ENCODE measurements at regions not wholly inside any gene's neighbourhood (a gene's known extent, or its start where the extent isn't known, plus 50 kb on each side); places are given as distances from the start of the nearest gene placed in this dataset.

DNA sequence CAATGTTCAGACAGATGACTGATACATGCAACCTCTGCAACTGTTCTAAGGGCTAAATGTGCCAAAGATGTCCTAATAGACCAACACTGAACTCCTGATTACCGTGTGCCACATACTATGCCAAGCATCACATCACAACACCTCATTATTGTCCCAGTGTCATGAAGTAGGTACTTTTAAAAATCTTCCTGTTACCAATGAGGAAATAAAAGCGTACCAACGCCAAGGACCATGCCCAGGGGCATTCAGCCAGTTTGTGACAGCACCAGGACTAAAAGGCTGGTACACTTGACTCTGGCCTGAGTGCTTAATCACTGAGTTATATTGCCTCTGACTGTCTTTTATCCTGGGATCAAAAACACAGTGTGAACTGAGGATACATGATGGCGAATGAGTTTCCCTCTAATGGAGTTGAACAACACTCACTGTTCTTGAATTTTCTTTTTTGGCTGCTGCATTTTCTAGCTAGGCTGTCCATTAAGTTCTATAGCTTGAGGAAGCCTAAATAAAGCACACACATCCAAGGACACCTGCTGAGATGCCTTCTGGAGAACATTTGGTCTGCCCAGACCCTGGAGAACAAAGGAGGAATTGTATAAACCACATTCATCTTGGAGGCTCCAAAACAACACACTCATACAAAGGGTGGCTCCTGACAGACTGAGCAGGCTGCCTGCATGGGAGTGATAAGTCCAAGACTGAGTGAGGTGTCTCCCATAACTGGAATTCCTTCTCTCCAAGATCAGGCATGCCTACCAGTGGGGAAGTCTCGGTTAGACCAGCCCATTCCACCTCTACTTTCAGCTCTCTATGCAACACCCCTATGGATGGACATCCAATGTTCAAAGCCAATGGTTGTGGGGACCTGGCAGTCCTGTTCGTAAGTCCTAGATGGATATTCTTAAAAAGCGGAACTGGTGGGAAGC is 126.7 kb upstream of the PRICKLE2 start:
- DNase-seq = peak; percentile 40

DNA sequence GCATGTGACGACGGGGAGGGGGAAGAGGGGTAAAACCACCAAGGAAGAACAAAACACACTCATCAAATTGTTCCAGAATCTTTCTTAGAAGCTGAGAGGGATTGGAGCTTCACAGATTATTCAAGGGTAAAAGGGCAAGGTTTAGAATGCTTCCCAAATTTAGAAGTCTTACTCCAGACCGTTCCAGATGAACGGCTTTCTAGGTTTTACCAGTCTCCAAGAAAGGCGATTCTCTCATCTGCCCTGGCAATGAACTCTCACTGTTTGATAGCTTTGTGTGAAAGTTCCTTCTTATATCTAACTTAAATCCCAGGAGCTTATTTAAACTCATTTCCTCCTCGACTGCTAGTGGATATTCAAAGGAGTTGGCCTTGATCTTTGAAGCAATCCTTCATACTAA is 124.3 kb upstream of the PRICKLE2 start:
- no peak for DNase-seq

DNA sequence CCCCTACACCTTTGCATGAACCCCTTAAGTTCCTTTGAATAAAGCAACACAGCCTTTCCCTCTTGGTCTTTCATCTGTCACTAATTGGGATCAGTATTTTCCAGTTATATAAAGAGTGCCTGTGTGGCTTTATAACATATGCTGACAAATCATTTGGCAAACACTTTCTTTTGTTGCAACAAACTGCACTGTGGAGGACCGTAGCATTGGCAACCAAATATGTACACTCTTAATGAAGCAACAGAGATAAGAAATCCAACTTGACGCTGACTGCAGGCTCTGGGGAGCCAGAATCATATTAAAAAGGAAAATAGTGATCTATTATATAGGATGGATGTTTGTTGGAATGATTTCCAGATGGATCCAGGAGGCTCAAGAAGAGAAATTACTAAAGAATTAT is 120.1 kb upstream of the PRICKLE2 start:
- DNase-seq = no peak

DNA sequence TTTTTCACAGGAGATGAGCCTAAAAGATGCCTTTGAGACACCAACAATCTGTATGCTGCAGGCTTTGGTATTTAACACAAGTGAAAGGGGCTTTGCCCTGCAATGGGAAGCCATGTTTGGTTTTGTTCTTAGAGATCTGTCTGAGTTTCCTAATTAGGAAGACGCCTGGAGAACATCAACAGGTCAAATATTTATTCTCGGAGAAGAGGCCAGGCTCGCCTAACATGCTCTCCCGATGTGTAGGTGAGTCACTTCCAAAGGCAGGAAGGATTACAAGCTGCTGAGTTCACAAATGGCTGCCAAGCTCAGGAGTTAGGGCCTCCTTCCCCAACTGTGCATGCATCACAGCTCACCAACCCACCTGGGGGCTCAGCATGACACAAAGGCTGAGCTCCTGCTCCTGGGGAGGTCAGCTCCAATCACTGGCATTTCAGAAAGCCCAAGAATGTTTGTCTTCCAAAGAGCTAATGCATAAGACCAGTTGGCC is 119.5 kb upstream of the PRICKLE2 start:
- no peak for DNase-seq

DNA sequence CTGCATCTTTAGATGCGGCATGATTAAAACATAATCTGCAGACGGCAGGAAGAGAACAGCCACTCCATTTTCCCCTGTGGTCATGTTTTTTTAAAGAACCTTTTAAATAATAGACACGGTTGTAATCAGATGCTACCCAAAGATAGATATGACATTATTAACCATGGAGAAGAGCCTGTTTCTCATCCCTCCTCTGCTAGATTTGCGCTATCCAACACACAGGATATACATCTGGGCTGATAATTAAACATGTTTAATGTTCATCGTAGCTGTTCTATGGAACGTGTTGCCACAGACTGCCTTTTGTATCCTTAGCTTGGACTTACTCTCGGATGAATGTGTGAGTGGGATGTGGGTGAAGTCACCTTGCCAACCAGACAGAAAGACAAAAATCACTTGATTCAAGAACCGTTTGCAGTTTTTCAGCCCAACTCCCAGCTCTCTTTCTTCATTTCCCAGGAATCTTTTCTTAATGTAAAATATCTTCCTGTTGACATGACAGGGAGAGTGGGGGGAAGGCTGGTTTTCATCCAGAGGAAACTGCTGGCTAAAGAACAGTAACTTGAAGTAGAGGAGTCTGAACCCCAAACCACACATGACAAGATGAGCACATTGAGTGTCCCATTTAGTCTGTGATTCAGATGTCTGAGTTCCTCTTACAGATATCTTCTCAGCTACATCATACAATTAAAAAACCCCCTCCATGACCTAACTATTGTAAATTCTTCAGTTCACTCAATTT is 118.6 kb upstream of the PRICKLE2 start:
- no peak for DNase-seq

DNA sequence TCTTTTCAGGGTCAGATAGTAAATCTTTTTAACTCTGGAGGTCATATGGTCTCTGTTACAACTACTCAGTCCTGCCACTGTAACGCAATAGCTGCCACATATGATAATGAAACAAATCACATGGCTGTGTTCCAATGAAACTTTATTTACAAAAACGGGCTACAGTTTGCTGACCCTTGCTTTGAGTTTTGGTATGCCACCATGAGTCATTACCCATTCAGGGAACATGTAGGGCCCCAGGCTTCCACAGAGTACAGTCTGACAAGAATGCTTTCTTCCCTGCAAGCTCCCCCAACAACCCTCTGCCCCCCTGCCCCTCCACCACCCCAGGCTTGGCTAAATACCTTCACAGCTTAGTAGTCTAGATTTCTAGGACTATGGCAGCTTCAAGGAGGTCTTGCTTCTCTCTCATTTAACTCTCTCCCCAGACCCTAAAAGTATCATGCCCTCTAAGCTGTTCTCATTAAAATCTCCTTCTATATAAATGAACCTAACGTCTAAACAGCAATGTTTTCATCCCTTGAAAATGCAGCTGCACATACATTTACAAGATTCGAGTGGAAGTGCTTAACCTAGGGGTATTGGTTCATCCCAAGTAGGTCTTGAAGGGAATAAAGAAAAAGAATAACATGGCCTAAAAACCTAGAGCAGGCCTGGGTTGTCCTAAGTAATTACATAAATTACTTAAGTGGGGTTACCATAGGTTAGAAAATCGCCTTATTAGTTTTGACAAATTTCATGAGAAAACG is 117.8 kb upstream of the PRICKLE2 start:
- DNase-seq = no peak

DNA sequence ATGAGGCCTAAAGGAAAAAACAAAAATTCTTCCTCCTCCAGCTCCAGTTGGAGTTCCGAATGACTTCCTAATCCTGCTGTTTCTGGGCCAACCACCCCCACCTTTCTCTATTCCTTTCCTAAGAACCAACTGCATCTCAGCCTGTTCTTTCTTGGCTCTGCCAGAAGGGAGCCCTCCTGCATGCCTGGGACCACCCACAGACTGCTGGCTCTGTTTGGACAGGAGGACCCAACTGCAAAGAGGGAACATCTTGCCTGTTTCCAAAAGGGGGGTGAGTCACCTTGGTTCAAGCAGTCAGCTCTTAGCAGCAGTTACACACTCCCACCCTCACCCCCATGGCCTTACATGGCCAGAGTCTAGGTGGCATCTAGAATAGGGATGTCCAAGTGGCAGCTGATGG is 116.0 kb upstream of the PRICKLE2 start:
- DNase-seq = no peak

DNA sequence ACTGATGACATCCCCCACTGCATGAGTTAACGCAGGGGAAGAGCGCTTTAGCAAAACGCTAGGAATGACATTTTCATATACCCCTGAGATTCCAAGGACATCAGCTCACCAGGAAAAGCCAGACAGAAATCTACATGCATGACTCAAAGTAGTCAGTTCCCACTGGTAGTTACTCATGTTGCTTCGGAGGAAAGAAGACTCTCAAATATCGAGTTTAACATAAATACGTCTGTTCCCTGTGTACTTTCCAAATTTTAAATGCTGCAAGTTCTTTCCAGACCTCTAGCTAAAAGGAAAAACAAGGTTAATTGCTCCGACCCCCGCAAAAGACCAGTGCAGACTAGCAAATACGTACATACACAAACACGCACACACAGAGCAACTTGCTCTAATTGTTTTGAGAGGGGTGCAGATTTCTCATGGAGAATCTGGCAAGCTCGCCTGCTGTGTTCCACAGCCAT is 115.4 kb upstream of the PRICKLE2 start:
- no peak for DNase-seq

DNA sequence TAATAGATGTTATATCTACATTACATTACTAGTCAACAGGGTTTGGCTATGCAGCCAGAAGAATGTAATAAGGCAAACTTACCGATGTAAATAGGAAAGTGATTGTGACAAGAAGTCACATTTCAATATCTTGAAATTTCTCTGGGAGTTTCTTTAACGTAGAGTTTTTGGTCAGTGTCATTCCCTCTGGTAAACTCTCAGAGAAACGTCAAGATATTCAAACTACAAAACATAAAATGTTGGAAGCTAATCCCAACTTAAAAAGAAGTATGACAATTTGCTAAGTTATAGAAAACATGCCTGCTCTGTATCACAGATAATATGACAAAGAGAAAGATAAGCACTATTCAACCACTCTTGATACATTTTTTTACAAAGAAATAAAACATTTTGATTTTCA is 111.2 kb upstream of the PRICKLE2 start:
- no peak for DNase-seq

DNA sequence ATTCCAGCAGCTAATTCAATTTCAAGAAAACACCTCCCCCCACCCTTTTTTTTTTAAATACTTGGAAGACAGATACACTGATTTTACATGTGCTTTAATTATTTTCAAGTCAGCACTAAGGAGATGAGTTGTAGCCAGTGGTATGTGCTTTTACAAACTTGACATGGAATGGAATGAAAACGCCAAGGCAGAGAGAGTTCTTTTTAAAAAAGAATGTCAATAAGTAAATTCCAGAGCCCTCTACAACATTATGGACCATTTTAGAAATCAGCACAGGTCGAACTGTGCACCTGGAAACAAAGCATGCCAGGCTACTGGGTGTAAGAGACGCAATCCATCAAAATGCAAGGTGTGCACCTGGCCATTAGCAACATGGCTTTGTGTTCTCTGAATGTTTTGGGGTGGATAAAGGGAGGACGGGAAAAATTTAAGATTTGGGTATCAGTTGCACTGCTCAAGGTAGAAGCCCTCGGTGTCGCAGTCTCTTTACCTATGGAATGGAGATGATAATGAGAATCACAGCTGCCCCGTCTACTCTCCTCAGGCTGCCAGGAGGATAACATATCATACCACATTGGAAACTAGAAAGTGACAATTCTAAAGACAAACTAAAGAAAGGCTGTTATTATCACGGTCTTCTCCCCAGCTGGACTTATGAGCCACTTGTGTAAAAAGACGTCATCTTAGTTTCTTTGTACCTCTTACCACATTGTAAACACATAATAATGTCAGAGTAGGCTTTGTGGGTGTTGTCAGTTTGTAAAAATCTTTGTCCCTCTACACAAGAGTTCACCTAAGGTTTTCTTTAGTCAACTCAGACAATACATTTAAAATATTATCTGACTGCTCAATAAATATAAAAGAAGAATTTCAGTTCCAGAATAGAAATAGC is 107.4 kb upstream of the PRICKLE2 start:
- no peak for DNase-seq

DNA sequence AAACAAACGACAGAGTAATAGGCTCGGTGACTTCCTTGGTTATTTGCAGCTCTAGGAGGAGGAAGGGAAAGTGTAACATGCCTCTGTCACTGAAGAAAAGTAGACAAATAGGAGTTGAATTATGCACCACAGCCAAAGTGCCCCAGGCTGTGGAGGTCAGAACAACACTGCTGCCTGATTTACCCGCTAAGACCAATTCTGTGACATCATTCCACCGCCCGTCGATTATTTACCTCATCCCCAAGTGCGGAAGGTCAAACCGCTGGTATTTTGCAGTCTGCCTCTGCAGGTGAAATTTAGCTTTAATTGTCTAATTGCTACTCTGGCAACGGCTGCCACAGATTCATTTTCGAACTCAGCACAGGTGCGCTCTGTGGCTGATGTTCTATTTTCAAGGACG is 106.3 kb upstream of the PRICKLE2 start:
- DNase-seq = no peak

DNA sequence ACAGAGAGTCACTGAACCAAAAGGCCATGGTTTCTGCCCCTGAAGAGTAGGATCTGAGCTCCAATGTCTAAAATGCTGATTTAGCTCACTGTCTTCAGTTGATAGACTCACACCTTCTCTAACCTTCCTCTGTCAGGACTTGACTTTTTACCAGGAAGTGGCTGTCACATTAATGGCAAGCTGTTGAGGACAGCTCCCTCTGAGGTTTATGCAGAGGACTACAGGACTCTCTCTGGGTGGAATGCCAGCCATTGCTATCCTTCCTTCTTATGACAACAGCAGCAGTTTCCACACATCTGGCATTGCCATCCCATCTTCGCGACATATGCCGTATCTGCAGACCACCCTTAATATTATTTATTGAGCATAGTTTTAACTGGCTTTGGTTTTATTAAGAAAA is 103.8 kb upstream of the PRICKLE2 start:
- DNase-seq = no peak

DNA sequence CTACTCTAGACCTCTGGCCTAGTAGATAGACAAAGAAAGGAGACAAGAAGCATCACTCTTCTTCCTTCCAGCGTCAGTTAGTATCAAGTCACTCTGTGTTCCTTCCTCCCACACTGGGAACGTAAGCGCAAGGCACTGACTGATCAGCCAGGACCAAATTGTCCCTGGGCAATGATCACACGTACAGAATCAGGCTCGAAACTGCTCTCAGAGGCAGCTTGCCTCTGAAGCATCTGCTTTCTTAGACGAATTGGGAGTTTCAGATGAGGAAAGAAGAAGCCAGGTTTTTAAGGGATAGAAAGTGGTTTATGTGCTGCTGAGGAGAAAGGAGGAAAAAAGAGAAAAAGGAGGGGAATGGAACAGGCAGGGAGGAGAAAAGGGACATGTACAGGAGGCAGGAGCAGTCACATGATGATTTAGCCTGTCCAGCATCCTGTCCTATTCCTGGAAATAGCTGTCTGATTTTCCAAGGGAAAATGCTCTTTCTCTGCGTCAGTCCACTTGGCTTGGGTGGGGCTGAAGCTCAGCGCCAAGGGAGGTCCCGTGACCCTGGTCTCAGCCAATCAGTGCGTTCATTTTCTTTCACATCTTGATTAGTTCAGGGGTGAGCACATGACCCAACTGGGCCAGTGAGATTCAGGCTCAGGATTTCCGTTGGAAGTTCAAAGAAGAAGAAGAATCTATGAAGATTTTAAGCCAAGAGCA is 102.0 kb upstream of the PRICKLE2 start:
- DNase-seq = no peak

DNA sequence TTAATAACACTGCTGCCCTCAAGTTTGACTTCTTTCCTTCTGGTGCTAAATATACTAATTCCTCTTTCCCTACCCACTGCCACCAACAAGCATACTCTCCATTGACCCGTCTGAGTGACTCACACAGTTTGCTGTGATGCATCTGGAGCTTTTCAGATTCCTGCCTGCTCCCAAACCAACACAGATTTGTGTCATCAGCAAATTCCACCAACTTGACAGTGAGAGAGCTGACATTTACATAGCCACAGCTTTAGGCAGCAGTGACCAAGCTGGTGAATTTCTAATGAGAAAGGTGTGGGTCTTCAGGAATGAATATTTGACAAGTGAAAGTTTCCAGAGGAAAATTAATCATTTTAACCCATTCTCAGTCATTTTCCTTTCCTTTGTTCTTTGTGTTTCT is 96.5 kb upstream of the PRICKLE2 start:
- DNase-seq = no peak

DNA sequence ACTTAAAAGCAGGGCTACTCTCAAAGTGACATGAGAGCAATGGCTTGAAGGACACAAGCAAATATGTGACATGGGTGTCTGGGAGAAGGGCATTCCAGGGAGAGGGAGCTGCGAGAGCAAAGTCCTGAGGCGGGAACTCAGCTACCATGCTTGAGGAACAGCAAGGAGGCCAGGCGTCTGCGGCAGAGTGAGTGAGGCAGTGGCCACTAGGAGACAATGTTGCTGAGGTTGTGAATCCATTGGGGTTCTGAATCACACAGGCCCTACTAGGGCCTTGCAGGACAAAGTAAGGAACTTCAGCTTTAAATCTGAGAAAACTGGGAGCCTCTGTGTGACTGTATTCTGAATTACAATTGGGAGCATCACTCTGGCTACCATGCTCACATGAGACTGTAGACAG is 94.1 kb upstream of the PRICKLE2 start:
- no peak for DNase-seq

DNA sequence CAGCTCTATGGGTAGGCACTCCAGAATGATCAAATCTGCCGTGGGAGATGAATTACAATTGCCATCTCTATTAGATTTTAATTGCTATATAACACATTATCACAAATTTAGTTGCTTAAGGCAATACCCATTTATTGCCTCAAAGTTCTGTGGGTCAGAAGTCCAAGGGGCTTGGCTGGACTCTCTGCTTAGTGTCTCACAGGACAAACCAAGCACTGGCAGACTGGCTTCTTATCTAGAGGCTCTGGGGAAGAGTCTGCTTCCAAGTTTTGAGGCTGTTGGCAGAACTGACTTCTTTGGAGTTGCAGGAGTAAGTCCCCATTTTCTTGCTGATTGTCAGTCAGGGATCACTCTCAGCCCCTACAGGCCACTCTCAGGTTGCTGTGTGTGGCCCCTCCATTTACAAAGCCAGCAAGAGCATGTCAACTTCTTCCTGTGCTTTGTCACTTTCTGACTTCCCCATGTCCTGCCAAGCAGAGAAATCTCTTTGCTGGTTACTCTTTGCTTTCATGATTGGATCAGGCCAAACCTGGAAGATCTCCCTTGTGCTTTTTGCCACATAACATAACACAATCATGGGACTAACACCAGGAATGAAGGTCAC is 93.5 kb upstream of the PRICKLE2 start:
- no peak for DNase-seq

DNA sequence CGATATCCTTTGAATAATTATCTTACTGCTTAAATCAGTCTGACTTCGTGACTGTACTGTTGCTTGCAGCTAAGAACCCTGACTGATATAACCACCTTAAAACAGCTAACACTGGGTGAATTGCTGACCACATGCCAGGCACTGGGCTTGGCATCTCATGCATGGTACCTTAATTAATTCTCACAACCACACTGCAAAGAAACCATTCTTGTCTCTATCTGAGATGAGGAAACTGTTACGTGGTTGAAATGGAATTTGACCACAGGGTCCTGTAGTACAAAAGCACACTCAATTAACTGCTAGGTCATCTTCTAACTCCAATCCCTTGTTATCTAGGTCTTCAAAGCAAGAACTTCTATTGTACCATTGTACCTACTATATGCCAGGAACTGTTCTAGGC is 92.7 kb upstream of the PRICKLE2 start:
- DNase-seq = no peak

DNA sequence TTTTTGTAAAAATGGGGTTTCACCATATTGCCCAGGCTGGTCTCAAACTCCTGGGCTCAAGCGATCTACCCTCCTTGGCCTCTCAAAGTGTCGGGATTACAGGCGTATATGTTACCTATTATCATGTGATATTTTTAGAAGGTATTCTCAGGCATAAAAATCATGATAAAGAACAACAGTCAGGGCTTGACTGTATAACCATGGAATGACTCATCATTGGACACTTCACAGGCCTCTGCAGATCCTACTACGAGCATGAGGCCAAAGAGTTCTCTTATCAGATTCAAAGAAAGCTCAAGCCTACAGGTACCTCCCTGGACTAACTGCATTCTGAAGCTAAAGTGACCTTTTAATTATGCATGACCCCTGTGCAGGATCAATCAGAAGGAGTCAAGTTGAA is 91.7 kb upstream of the PRICKLE2 start:
- no peak for DNase-seq

DNA sequence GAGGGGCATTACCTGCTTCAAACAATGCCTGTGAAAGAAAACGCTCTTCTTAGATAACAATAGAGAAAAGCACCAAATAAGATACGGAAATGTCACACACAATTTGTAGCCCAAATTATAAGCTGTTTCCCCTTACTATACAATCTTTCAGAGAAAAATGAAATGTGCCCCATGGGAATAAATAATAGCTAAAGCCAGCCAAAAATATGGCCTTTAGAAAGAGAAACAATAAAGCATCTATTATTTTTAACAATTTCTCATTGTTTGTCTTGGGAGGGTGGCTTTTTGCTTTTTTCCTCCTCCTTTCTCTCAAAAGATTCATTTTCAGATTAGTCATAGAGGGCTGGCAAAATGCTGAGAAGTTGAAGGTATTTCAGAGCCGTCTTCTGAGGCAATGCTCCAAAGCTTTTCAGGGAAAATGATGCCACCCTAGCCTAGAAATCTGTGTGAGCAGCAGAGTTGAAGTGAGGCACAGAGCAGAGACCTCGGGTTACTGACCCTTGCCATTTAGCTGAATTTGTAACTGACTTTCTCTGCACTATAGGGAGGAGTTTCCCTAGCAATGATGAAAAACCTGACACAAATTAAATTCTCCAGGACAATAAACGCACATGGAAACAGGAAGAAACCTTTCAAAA is 86.3 kb upstream of the PRICKLE2 start:
- DNase-seq = no peak

DNA sequence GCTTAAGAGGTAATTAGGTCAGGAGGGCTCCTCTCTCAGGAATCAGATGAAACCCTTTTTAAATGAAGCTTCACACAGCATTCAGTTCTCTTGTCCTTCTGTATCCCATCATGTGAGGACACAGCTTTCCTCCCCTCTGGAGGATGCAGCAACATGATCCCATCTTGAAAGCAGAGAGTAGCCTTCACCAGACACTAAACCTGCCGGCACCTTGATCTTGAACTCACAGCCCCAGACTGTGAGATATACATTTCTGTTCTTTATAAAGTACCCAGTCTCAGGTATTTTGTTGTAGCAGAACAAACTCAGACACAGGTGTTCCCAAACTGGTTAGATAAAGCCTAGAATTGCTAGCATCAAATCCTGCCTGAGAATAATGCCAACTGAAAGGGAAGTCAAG is 83.7 kb upstream of the PRICKLE2 start:
- no peak for DNase-seq

DNA sequence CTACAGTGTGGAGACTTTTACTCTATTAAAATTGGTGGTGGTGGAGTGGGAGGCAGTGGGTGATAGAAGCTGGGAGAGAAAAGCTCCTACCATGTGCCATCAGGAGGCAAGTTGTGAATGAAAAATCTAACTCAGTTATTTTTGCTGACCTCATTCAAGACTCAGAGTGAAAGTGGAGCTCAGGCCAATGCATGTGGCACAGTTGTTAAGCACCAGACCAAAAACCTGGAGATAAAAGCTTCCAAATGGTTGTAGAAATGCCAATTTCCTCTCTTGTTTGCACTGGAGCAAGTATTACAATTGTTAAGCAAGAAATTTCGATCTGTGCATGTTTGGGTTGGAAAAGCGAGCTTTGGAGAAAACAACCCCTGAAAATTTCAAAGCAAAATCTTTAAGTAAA is 81.5 kb upstream of the PRICKLE2 start:
- no peak for DNase-seq
